Vagina (tissue), 2 donors: ENCODE measurements at regions not wholly inside any gene's neighbourhood (a gene's known extent, or its start where the extent isn't known, plus 50 kb on each side); places are given as distances from the start of the nearest gene placed in this dataset.

Experiments used
- POLR2A ChIP-seq, 2 donors: fragments of 450-650 bp; IDR thresholded peaks; one replicate each; pipeline ENCODE4 v1.6.1; 2017; ENCODE audit warnings: antibody characterized with exemption in 2 of 2, mild to moderate bottlenecking in 2 of 2, moderate library complexity in 2 of 2
- TF ChIP-seq, protein P1 (sequence below), 3 experiments: fragments of 450-650 bp in 2 of 3; fragments of 200-600 bp in 1 of 3; sonication (generic) in 1 of 3; IDR thresholded peaks; one replicate each; pipeline ENCODE4 v1.5.1; 2017 to 2019; ENCODE audit warnings: antibody characterized with exemption in 3 of 3, mild to moderate bottlenecking in 2 of 3, moderate library complexity in 2 of 3

DNA sequence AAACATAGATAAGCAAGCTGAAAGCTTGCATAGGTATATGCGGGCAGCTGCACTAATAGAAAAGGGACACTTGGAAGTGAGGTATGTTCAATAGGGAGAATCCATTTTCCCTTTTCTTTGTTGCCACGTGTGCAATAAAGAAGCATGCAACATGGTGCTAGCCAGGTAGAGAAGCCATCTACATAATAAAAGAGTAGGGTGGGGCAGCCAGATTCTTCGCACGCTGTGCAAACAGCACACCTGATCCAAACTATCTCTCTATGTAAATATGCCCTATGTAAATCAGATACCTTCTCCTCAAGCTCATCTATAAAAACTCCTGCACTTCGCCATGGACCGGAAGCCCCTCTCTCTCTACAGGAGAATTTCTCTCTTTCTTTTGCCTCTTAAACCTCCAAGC lies 91.9 kb upstream of the C9orf72 start:
- TF ChIP-seq, protein P1, sequence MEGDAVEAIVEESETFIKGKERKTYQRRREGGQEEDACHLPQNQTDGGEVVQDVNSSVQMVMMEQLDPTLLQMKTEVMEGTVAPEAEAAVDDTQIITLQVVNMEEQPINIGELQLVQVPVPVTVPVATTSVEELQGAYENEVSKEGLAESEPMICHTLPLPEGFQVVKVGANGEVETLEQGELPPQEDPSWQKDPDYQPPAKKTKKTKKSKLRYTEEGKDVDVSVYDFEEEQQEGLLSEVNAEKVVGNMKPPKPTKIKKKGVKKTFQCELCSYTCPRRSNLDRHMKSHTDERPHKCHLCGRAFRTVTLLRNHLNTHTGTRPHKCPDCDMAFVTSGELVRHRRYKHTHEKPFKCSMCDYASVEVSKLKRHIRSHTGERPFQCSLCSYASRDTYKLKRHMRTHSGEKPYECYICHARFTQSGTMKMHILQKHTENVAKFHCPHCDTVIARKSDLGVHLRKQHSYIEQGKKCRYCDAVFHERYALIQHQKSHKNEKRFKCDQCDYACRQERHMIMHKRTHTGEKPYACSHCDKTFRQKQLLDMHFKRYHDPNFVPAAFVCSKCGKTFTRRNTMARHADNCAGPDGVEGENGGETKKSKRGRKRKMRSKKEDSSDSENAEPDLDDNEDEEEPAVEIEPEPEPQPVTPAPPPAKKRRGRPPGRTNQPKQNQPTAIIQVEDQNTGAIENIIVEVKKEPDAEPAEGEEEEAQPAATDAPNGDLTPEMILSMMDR (IDR thresholded peaks at IDR 0.05), result no peak
- no peak for TF ChIP-seq POLR2A (IDR thresholded peaks at IDR 0.05)
